GM18861 (cell line): ENCODE measurements at regions not wholly inside any gene's neighbourhood (a gene's known extent, or its start where the extent isn't known, plus 50 kb on each side); places are given as distances from the start of the nearest gene placed in this dataset.

ENCODE experiments used
- ATAC-seq: cut with Tn5 transposase; IDR thresholded peaks from one replicate; pipeline ENCODE4 v1.9.1; 2021; ENCODE audit not compliant: unreplicated experiment

DNA sequence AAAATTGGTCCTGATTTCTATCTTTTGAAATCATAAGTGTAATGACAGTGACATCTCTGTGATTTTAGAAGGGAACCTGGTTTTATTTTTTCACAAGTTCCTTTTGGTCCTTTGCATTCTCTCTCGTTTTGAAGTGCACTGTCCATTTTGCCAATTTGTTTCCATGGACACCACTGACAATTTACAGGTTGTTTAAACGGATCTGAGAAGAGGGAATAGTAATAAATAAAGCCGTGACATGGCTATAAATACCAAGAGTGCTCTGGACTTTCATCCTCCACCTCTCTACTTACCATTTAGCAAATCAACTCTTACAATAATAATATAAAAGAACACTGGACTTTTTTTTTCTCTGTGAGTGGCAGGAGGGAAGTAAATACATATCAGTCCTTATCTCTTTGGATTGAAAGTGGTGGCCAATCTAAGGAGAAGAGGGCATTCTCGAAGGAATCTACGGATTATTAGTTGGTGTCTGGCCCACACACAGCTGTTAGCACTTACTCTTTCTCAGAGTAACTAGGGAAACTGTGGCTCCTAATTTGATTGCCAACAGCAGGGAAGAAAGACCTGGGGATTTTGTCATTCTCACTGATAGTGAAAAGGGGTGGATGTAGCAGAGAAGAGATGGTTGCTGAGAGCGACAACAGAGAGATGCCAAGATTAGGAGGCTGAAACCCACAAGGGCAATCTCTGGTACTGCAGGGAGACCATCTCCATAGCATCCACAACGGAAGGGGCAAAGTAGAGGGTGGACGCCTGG lies 108.7 kb upstream of the FSHR start:
- ATAC-seq: no peak

DNA sequence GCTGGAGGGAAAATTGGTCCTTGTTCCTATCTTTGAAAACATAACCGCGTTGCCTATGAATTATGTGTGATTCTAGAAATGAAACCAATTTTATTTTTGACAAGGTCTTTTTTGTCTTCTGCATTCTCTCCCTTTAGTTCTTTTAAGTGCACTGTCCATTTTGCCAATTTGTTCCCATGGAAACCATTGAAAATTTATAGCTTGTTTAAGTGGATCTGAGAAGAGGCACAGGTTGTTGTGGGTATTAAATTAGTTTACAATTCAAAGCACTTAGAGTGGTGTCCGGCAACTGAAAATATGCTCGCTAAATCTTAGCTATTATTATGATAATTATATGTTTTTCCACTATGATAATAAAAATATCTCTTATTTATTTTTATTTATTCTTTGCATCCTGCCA lies 107.5 kb upstream of the FSHR start:
- no peak for ATAC-seq

GRCh38 chr2:49260979-49261538 lies 106.7 kb upstream of the FSHR start:
- ATAC-seq: no peak

DNA sequence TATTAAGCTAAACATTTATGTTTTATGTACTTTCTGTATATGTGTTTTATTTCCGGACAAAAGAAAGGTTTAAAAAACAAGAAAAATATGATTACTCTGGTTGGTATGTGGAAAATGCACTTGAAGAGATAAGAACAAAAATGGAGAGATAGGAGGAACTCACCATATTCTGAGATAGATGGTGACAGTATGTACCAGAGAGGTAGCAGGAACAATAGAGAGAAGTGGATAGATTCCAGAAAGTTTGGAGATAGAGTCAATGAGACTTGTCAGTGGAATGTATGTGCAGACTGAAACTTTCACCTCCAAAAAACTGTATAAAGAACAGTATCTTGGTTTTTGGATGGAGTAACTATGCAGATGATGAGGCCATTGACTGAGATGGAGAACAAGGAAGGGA lies 105.6 kb upstream of the FSHR start:
- ATAC-seq: no peak

- ATAC-seq: no peak
These were observed 101.2 kb upstream of the FSHR start for GRCh38 chr2:49255409-49255971.

DNA sequence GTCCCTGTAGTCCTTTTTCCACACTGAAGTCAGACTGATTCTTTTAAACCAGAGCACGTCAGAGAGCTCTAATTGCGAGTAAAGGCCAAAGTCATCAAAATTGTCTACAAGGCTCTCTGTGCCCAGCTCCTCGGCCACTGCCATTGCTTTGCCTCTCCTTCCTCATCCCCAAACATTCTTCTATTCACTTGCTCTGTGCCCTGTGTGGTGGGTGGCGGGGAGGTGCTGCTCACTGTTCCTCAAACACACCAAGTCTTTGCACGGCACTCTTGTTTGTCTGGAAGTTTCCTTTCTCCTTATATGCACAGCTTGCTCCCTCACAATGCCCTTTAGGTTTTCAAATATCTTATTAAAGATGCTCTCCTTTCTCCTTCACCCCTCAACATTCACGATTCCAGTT lies 100.1 kb upstream of the FSHR start:
- no peak for ATAC-seq

DNA sequence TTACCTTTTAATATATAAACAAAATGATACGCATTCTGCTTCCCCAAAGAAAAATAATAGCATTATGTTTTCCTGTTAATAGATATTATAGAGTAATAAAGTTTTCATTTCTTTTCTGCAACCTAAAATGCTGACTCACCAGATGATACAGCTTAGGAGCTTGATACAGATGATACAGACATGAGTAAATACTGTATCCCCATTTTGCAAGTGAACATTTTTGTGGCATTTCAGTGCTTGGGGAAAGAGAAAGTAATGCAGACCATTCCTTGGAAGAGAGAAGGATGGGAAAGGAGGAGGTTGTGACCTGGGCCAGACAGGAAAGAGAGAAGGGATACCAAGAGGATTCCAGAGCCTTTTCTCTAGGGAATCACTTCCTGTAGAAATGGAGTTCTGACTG lies 97.5 kb upstream of the FSHR start:
- no peak for ATAC-seq

- ATAC-seq: no peak
These were observed 96.9 kb upstream of the FSHR start for GRCh38 chr2:49251251-49251650.

- ATAC-seq: no peak
These were observed 94.2 kb upstream of the FSHR start for GRCh38 chr2:49248506-49248905.

DNA sequence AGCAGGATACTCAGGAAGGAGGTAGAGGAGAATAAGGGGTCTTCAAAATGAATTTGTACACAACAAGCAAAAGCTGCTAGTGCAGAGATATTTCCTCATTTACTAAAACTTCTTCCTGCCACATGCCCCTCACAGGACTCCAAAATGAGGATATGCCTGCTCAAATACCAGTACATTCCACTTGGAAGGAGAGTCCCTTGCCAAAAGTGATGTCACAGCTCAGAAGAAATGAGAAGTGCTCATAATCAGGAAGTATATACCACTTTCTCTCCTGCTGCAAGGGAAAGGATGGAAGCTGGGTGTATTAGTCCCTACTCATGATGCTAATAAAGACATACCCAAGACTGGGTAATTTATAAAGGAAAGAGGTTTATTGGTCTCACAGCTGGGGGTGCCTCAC lies 87.7 kb upstream of the FSHR start:
- no peak for ATAC-seq

DNA sequence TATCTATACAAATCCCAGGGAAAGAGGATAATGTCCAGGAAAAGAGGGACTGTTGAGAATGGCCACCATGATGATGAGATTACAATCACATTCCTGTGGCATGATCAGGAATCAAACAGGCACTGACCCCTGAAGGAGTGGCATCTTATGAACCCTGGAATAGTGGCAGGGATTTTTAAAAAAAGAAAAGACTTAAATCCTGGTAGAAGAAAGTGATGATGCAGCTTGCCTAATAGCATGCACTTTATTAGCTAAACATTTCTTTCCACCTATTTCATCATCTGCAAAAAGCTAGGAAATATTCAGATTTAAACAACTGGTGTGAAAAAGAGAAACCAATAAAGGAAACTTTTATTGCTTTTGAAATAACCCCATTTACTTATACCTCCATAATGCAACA lies 87.2 kb upstream of the FSHR start:
- ATAC-seq: no peak

DNA sequence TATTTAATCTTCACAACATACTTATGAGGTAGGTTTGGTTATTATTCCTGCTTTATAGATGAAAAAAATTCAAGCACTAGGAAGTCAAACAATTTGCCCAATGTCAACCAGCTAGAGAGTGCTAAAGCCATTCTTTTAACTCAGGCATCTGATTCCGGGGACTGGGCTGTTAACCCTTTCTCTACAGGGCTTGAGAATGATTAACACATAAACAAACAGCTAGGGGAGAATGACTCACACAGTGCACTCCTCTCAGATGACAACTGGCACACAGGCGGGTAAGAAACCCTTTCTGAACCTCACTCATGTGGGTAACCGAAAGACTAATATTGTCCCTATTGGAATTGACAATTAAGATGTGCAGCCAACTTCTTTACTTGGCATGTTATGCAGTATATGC lies 86.3 kb upstream of the FSHR start:
- ATAC-seq: no peak

DNA sequence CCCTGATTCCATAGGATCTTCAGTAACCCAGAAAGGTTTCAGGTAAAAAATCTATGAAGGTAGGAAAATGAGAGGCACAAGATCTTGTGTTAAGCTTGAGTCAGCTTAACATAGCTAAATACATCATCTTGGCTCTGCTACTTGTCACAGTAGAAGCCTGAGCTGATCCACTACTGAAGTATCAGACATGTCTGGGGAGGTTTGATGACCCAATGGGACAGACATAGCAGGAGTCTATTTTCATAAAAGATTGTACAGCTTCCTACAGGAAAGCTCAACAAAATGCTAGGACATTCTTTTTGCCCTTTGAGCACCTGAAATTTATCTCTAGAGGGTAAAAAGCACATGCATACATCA lies 84.3 kb upstream of the FSHR start:
- ATAC-seq: no peak

GRCh38 chr2:49237867-49238603 lies 83.7 kb upstream of the FSHR start:
- no peak for ATAC-seq

- ATAC-seq: no peak
These were observed 82.0 kb upstream of the FSHR start for GRCh38 chr2:49236316-49236715.

DNA sequence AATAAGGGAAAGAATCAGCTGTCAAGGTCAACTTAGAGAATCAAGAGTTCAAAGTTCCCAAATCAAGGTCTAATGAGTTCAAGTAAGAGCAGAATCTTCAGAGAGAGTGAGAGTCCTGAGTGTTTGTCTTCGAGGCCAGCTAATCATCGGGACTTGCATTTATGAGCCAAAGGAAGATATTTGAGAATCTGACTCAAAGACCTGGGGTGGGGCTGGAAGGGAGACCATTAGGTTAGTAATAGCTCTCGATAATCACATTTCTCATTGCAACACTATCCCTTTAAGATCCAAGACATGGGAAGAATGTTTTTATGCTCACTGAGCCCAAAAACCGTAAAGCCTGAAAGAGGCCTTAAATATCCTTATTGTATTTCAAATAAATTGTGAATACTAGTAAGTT lies 72.0 kb upstream of the FSHR start:
- no peak for ATAC-seq

DNA sequence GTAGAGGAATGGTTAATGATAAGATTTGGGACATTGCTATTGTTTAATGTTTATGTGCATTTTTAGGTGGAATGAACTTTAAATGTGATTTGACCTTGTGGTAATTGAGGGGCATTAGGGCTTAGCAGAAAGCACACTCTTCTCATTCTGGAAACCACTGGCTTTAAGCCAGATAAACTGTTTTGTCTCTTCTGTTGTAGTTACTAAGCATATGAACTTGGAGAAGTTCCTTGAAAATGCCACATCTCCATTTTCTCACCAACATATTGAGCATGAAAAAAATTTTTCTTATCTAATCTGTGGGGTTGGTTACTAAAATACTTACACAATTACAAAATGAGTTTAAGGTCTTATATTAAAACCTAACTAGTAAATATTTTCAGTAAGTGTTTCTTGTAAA lies 70.8 kb upstream of the FSHR start:
- ATAC-seq: no peak

DNA sequence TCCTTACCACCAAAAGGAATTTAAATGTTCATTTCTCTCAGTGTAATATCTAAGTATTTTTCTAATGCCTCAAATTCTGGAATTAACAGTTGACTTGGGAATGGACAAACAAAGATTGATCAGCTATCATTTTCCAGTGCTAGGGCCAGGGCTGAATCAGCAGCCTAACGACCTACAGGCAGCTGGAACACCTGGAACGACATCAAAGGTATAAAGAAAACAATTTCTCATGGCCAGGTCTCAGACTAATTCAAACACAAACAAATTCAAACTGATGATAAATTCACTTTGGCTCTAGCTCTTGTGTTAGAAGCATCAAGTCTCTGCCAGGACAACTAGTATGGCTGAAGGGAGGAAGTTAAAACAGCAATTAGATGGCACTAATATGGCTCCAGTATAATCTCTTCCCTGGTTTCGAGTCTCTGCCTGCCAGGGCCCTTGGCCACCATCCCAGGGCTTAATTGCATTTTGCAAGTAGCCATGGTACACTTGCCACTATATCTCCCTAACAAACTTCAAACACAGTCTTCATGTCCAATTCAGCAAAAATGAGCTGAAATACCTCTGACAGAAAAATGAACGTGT lies 70.2 kb upstream of the FSHR start:
- no peak for ATAC-seq

GRCh38 chr2:49222975-49223528 lies 68.7 kb upstream of the FSHR start:
- no peak for ATAC-seq

DNA sequence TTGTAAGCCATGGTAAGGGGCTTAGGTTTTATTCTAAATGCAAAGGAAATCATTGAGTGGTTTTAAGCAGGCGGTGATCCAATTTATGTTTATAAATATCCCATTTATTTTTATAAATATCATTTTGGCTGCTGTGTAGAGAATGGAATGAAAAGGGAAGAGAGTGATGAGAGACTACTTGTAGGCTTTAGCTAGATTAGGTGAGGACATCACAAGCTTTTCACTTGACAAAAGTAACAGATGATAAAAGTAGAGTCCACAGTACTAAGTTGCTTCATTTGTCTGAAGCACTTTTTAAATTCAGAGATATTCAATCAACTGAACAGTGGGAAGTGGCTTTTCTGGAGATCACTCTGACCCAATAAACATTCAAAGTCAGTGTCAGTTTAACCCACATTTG lies 65.4 kb upstream of the FSHR start:
- ATAC-seq: no peak

GRCh38 chr2:49210191-49210590 lies 55.9 kb upstream of the FSHR start:
- ATAC-seq: no peak

DNA sequence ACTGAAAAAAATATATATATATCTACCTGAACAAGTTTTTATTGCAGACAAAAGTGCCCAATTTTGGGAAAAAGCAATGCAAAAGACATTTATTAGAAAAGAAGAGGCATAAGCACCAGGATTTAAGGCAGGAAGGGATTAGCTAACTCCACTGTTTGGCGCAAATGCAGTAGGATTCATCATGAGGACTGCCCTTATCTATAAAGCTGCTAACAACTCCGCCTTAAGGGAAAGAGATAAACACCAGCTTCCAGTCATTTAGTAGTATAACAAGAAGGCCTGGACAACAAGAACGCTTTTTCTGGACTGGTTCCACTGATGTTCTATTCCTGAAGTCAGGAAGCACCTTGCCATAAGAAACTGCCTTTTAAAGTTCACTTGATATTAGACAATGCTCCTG lies 52.9 kb upstream of the FSHR start:
- ATAC-seq: no peak
